T-cell (primary cell): ENCODE measurements at regions not wholly inside any gene's neighbourhood (a gene's known extent, or its start where the extent isn't known, plus 50 kb on each side); places are given as distances from the start of the nearest gene placed in this dataset.

ENCODE experiments used
- ATAC-seq, 4 experiments: fragments of 200-7000 bp in 3 of 4; fragments of 150-1000 bp in 1 of 4; cut with Tn5 transposase; replicated peaks in 1 of 4; 1 replicate in 3 of 4; 2 replicates in 1 of 4; pipeline ENCODE4 v1.10.0; 2021; ENCODE audit warnings: moderate library complexity in 3 of 4, mild to moderate bottlenecking in 2 of 4, moderate number of reproducible peaks in 1 of 4
- CTCF ChIA-PET, 2 donors: fragments of 300-600 bp; sonication (Branson Sonifier 250); formaldehyde crosslinking; loops; one replicate each; lab custom pipeline; 2022; ENCODE audit warnings: antibody characterized with exemption in 2 of 2; lab: Charles Lee
- POLR2A ChIA-PET, 2 donors: fragments of 300-600 bp; sonication (Branson Sonifier 250); formaldehyde crosslinking; loops; one replicate each; lab custom pipeline; 2022; ENCODE audit warnings: antibody characterized with exemption in 2 of 2; lab: Charles Lee
- DNase-seq, 35 experiments: peaks; one replicate each; pipeline versions ENCODE4 v3.0.0 to v3.0.0-alpha.2; 2013 to 2023
- H3K27ac ChIP-seq: one replicate; pipeline ENCODE4 v1.5.1; 2013; ENCODE audit warnings: low read length
- H3K27me3 ChIP-seq, 2 experiments: replicated peaks in 1 of 2; 1 replicate in 1 of 2; 2 replicates in 1 of 2; pipeline versions ENCODE4 v1.6.1 to v1.7.0; 2013; ENCODE audit warnings: low read length in 1 of 2, mixed read lengths in 1 of 2; ENCODE audit not compliant: control insufficient read depth in 2 of 2, insufficient read depth in 2 of 2; ENCODE audit errors: extremely low read depth in 1 of 2
- H3K36me3 ChIP-seq, 2 donors: 1 replicate in 1 of 2; 2 replicates in 1 of 2; pipeline versions ENCODE4 v1.6.1 to v1.7.0; 2013; ENCODE audit warnings: low read length in 1 of 2; ENCODE audit not compliant: control insufficient read depth in 2 of 2, insufficient read depth in 1 of 2; ENCODE audit errors: extremely low read depth in 1 of 2
- H3K4me1 ChIP-seq, 2 experiments: 1 replicate in 1 of 2; 2 replicates in 1 of 2; pipeline versions ENCODE4 v1.6.1 to v1.7.0; 2013; ENCODE audit warnings: low read length in 2 of 2, mixed read lengths in 1 of 2; ENCODE audit not compliant: insufficient read depth in 2 of 2, control insufficient read depth in 1 of 2; ENCODE audit errors: extremely low read depth in 1 of 2
- H3K4me3 ChIP-seq, 2 donors: 1 replicate in 1 of 2; 2 replicates in 1 of 2; pipeline versions ENCODE4 v1.5.1 to v1.7.0; 2013; ENCODE audit warnings: mild to moderate bottlenecking in 2 of 2, low read length in 1 of 2, moderate library complexity in 1 of 2; ENCODE audit not compliant: control insufficient read depth in 1 of 2; ENCODE audit errors: extremely low read depth in 1 of 2
- H3K9me3 ChIP-seq: 2 replicates; pipeline ENCODE4 v1.7.0; 2013
- H3K27ac Mint-ChIP-seq, 2 donors: one replicate each; pipeline ENCODE4 v1.8.0; 2020 to 2021; ENCODE audit warnings: mild to moderate bottlenecking in 2 of 2, mixed read lengths in 2 of 2
- H3K27me3 Mint-ChIP-seq, 2 donors: one replicate each; pipeline ENCODE4 v1.8.0; 2021 to 2022; ENCODE audit warnings: mixed read lengths in 2 of 2
- H3K36me3 Mint-ChIP-seq: one replicate; pipeline ENCODE4 v1.8.0; 2021; ENCODE audit warnings: mixed read lengths
- H3K4me1 Mint-ChIP-seq, 3 donors: one replicate each; pipeline ENCODE4 v1.8.0; 2020 to 2022; ENCODE audit warnings: mixed read lengths in 3 of 3, mild to moderate bottlenecking in 1 of 3
- H3K4me3 Mint-ChIP-seq, 3 donors: one replicate each; pipeline ENCODE4 v1.8.0; 2020 to 2022; ENCODE audit warnings: mild to moderate bottlenecking in 3 of 3, mixed read lengths in 3 of 3, moderate library complexity in 3 of 3
- H3K9me3 Mint-ChIP-seq, 3 donors: one replicate each; pipeline ENCODE4 v1.8.0; 2020 to 2022; ENCODE audit warnings: mixed read lengths in 3 of 3
- WGBS: methylation state at CpG from one replicate; pipeline ENCODE4 v1.1.5; 2013; ENCODE audit warnings: missing lambda C conversion rate; ENCODE audit not compliant: insufficient coverage; 5-methylcytosine and 5-hydroxymethylcytosine counted together

DNA sequence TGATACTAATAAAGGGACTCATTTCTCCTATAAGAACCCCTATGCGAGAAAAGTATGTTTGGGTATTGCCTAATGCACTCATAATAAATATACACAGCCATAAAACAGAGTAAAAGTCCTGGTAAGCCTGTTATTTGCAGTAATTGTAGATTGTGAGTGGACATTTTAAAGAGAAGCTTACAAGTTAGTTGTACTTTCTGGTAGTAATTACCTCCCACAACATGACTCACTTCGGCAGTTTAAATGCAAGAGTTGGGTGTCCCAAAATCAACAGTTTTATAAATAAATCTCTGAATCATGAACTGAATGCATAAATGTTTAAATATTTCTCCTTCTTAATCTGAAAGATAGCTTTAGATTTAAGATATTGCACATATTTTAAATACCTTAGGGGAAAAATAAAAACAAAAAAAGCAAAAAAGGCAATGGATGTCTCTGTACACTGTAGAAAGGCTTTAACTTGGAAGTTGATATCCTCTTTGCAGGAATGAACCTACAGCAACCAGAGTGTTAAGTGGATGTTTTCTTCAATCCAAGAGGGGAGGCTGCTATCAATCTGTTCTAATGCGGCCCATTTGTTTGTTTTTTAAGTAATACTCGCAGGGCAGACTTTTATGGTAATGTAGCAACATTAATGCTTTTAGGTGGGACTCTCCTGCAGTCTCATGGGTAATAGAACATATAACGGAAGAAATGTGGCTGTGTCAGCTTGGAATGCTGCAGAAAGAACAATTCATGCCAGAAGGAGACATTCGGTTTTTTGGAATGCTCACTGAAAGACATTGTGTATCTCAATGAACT is 57.3 kb upstream of the ZEB1 start:
- Histone ChIP-seq H3K4me1 (no peaks in the 10 kb centered on the region), H3K4me3 (no peak overlapping the region), H3K27me3 (peaks cover 0 to 7% of the 10 kb centered on the region in 2 experiments), H3K9me3 (no peaks in the 10 kb centered on the region), H3K36me3 (no peaks in the 10 kb centered on the region), H3K27ac (no peak overlapping the region)
- Mint-ChIP-seq H3K4me1 (no peaks in the 10 kb centered on the region), H3K9me3 (no peaks in the 10 kb centered on the region), H3K27ac (no peak overlapping the region), H3K4me3 (no peak overlapping the region), H3K27me3 (peaks cover 3 to 9% of the 10 kb centered on the region in 2 donors), H3K36me3 (no peaks in the 10 kb centered on the region)
- POLR2A ChIA-PET = no interaction called here
- DNase-seq (no peak), ATAC-seq (no peak)
- 100% methylated on average over 1 of the region's 6 CpGs for WGBS
- CTCF ChIA-PET = no interaction called here

DNA sequence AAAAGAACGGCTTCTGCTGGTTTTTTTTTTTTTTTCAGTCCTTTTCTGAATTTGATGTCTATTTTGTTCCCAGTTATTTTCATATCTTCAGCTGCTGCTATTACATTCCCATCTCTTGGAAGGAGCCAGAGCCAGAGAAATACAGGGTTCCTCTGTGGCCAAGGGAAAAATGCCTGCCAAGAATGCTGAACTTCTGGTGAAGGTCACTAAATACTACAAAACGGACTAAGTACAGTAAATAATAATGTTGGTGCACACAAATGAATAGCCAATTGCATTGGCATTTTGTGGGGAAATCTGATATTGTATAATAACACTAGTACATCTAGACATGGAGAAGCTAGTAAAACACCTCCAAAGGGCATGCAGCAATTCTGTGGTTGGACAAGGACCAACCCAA is 56.3 kb upstream of the ZEB1 start:
- WGBS = no CpG with 5 or more reads among the region's 2 CpGs
- no peaks in the 10 kb centered on the region for H3K9me3 ChIP-seq
- H3K4me3 Mint-ChIP-seq = no peak overlapping the region
- no peak overlapping the region for H3K4me3 ChIP-seq
- peaks cover 3 to 9% of the 10 kb centered on the region in 2 donors for H3K27me3 Mint-ChIP-seq
- no peaks in the 10 kb centered on the region for H3K4me1 Mint-ChIP-seq
- ATAC-seq = no peak
- no peak overlapping the region for H3K27ac Mint-ChIP-seq
- DNase-seq = no peak
- H3K27me3 ChIP-seq = peaks cover 0 to 4% of the 10 kb centered on the region in 2 experiments
- no peaks in the 10 kb centered on the region for H3K4me1 ChIP-seq
- H3K27ac ChIP-seq = no peak overlapping the region
- ChIA-PET CTCF (no interaction called here), POLR2A (no interaction called here)
- H3K36me3 Mint-ChIP-seq = no peaks in the 10 kb centered on the region
- no peaks in the 10 kb centered on the region for H3K9me3 Mint-ChIP-seq
- no peaks in the 10 kb centered on the region for H3K36me3 ChIP-seq

DNA sequence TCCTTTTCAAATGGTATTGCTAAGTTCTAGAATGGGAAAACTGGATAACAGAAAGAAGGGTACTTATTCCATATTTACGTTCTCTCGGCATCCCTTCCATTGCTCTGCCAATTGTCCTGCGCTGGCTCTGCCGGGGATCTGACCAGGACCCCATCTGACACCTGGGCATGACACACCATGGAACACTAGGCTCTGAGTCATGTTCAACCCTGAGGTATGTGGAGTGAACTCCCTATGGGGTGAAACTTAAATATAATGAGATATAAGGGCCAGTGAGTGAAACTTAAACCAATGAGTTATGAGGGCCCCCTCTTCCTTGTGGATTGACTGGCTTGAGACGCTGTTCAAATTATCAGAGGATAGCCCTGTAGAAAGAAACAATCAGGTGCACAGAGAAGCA is 55.1 kb upstream of the ZEB1 start:
- no peak overlapping the region for H3K4me3 Mint-ChIP-seq
- POLR2A ChIA-PET = no interaction called here
- ATAC-seq = no peak
- no peaks in the 10 kb centered on the region for H3K36me3 Mint-ChIP-seq
- DNase-seq = no peak
- peaks cover 3 to 8% of the 10 kb centered on the region in 2 donors for H3K27me3 Mint-ChIP-seq
- WGBS = 100% methylated on average over 2 of the region's 5 CpGs
- Histone ChIP-seq H3K4me1 (no peaks in the 10 kb centered on the region), H3K4me3 (no peak overlapping the region), H3K36me3 (no peaks in the 10 kb centered on the region), H3K27ac (no peak overlapping the region), H3K27me3 (peaks cover 0 to 4% of the 10 kb centered on the region in 2 experiments), H3K9me3 (no peaks in the 10 kb centered on the region)
- H3K27ac Mint-ChIP-seq = no peak overlapping the region
- H3K9me3 Mint-ChIP-seq = no peaks in the 10 kb centered on the region
- CTCF ChIA-PET = no interaction called here
- H3K4me1 Mint-ChIP-seq = no peaks in the 10 kb centered on the region

DNA sequence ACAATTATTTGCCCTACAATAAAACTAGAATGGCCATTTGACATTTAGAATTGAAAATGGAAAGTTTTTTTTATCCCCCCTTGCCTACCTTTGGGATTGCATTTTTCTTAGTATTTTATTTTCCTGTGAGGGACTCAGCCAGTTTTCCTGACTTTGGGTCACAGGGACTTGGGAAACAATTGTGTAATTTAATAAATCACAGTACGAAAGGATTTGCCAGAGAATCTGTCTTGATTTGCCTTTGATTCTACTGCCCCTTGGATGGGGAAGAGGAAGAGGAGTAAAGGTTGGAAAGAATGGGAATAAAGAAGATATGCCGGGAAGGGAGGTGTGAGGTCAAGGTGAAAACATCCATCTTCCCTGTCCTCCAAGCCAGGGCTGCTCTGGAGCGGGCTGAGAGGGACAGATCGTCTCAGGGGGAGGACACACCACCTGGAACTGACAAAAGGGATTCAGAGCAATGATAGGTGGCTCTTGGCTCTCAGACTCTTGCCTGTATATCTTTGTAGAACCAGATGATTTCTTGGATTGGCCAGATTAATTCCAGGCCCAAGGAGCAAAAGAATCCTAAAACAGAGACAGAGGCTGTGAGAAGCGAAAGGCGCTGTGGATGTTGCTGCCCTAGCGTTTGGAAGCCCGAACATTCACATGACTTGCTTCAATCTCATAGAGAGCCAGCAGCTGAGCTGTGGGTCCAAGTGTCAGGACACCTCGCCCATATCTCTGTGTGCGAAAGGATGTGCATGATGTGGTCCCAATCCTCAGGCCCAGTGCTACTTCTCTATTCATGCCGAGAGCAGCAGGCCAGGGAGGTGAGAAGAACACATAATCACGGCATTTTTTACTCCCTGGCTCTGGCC is 50.3 kb upstream of the ZEB1 start:
- no peaks in the 10 kb centered on the region for H3K36me3 Mint-ChIP-seq
- no peaks in the 10 kb centered on the region for H3K4me1 Mint-ChIP-seq
- CTCF ChIA-PET = no interaction called here
- Histone ChIP-seq H3K4me3 (no peak overlapping the region), H3K27me3 (no peaks in the 10 kb centered on the region), H3K4me1 (no peaks in the 10 kb centered on the region), H3K9me3 (no peaks in the 10 kb centered on the region), H3K27ac (no peak overlapping the region), H3K36me3 (no peaks in the 10 kb centered on the region)
- no peak for DNase-seq
- no peak for ATAC-seq
- H3K9me3 Mint-ChIP-seq = peaks cover 5 to 12% (median 7%) of the 10 kb centered on the region in 3 donors
- H3K4me3 Mint-ChIP-seq = no peak overlapping the region
- POLR2A ChIA-PET = no interaction called here
- 88% methylated on average over 3 of the region's 12 CpGs for WGBS
- no peaks in the 10 kb centered on the region for H3K27me3 Mint-ChIP-seq
- no peak overlapping the region for H3K27ac Mint-ChIP-seq
